LNCaP clone FGC (cell line): ENCODE measurements at regions not wholly inside any gene's neighbourhood (a gene's known extent, or its start where the extent isn't known, plus 50 kb on each side); places are given as distances from the start of the nearest gene placed in this dataset.

Experiments used
- DNase-seq: peaks from one replicate; pipeline ENCODE4 v3.0.0-alpha.2; 2011; ENCODE audit warnings: low read depth
- H3K4me3 ChIP-seq: 2 replicates; pipeline ENCODE4 v1.5.1; 2011; ENCODE audit warnings: mild to moderate bottlenecking, low read depth, low read length, control low read depth
- CTCF ChIP-seq: IDR thresholded peaks from 2 replicates; pipeline ENCODE4 v1.5.1; 2012; ENCODE audit warnings: mild to moderate bottlenecking; ENCODE audit not compliant: control insufficient read depth, insufficient read depth; ENCODE audit errors: extremely low read depth

- no peak for TF ChIP-seq CTCF
- no peak for DNase-seq
- no peak overlapping the region for H3K4me3 ChIP-seq
Measured at GRCh38 chr1:36699113-36699911, 216.6 kb upstream of the CSF3R start.

GRCh38 chr1:36697836-36698605, 215.3 kb upstream of the CSF3R start:
- no peak overlapping the region for H3K4me3 ChIP-seq
- no peak for TF ChIP-seq CTCF
- DNase-seq = no peak

GRCh38 chr1:36696261-36696940, 213.7 kb upstream of the CSF3R start:
- no peak for TF ChIP-seq CTCF
- DNase-seq = no peak
- no peak overlapping the region for H3K4me3 ChIP-seq

GRCh38 chr1:36693603-36694002, 210.9 kb upstream of the CSF3R start:
- TF ChIP-seq CTCF = no peak
- no peak for DNase-seq
- H3K4me3 ChIP-seq = no peak overlapping the region

GRCh38 chr1:36693161-36693525, 210.4 kb upstream of the CSF3R start:
- no peak overlapping the region for H3K4me3 ChIP-seq
- no peak for TF ChIP-seq CTCF
- no peak for DNase-seq

GRCh38 chr1:36692465-36693160, 209.9 kb upstream of the CSF3R start:
- no peak overlapping the region for H3K4me3 ChIP-seq
- no peak for DNase-seq
- TF ChIP-seq CTCF = no peak
